Suprapubic skin (tissue), 4 donors: ENCODE measurements at regions not wholly inside any gene's neighbourhood (a gene's known extent, or its start where the extent isn't known, plus 50 kb on each side); places are given as distances from the start of the nearest gene placed in this dataset.

Experiments used
- DNase-seq, 2 donors: peaks; one replicate each; pipeline ENCODE4 v3.0.0-alpha.2; 2019; ENCODE audit warnings: low spot score in 2 of 2
- H3K27ac ChIP-seq: fragments of 200-600 bp; sonication (generic); one replicate; pipeline ENCODE4 v1.5.1; 2019
- H3K27me3 ChIP-seq: fragments of 200-600 bp; sonication (generic); one replicate; pipeline ENCODE4 v1.5.1; 2019
- H3K36me3 ChIP-seq: fragments of 200-600 bp; sonication (generic); one replicate; pipeline ENCODE4 v1.5.1; 2019
- H3K4me1 ChIP-seq: fragments of 200-600 bp; sonication (generic); one replicate; pipeline ENCODE4 v1.5.1; 2019
- H3K4me3 ChIP-seq: fragments of 200-600 bp; sonication (generic); one replicate; pipeline ENCODE4 v1.5.1; 2019; ENCODE audit warnings: mild to moderate bottlenecking
- H3K9me3 ChIP-seq: fragments of 200-600 bp; sonication (generic); one replicate; pipeline ENCODE4 v1.5.1; 2019
- CTCF ChIP-seq, 2 donors: fragments of 200-600 bp in 1 of 2; fragments of 450-650 bp in 1 of 2; sonication (generic) in 1 of 2; IDR thresholded peaks; one replicate each; pipeline ENCODE4 v1.5.1; 2016 to 2019; ENCODE audit warnings: antibody characterized with exemption in 2 of 2, mild to moderate bottlenecking in 1 of 2, moderate library complexity in 1 of 2
- EP300 ChIP-seq: sonication (generic); formaldehyde crosslinking; IDR thresholded peaks from one replicate; pipeline ENCODE4 v1.6.1; 2017; ENCODE audit warnings: antibody characterized with exemption
- POLR2A ChIP-seq, 2 donors: fragments of 450-650 bp; IDR thresholded peaks; one replicate each; pipeline ENCODE4 v1.6.1; 2017; ENCODE audit warnings: antibody characterized with exemption in 2 of 2, mild to moderate bottlenecking in 2 of 2, moderate library complexity in 2 of 2
- POLR2AphosphoS5 ChIP-seq, 3 donors: sonication (generic); formaldehyde crosslinking; IDR thresholded peaks; one replicate each; pipeline ENCODE4 v1.6.1; 2017; ENCODE audit warnings: antibody characterized with exemption in 3 of 3
- WGBS: methylation state at CpG from one replicate; pipeline ENCODE4 v1.1.5; 2018; 5-methylcytosine and 5-hydroxymethylcytosine counted together

- Histone ChIP-seq H3K4me1 (no peaks in the 10 kb centered on the region), H3K36me3 (no peaks in the 10 kb centered on the region), H3K9me3 (peaks cover 7% of the 10 kb centered on the region), H3K4me3 (no peak overlapping the region), H3K27ac (no peak overlapping the region), H3K27me3 (no peaks in the 10 kb centered on the region)
- WGBS = 53% methylated on average over 4 of the region's 4 CpGs
- DNase-seq = no peak
- no peak for TF ChIP-seq EP300
- TF ChIP-seq POLR2AphosphoS5 (IDR thresholded peaks at IDR 0.05) = no peak
- no peak for TF ChIP-seq CTCF (IDR thresholded peaks at IDR 0.05)
- TF ChIP-seq POLR2A (IDR thresholded peaks at IDR 0.05) = no peak
Observed at GRCh38 chr5:105158526-105158925, 1595.9 kb upstream of the NUDT12 start.

- WGBS = 73% methylated on average over 3 of the region's 3 CpGs
- Histone ChIP-seq H3K27ac (no peak overlapping the region), H3K4me1 (no peaks in the 10 kb centered on the region), H3K36me3 (no peaks in the 10 kb centered on the region), H3K4me3 (no peak overlapping the region), H3K27me3 (no peaks in the 10 kb centered on the region), H3K9me3 (no peaks in the 10 kb centered on the region)
- DNase-seq = no peak
- TF ChIP-seq EP300 (no peak), POLR2A (IDR thresholded peaks at IDR 0.05) (no peak), CTCF (IDR thresholded peaks at IDR 0.05) (no peak), POLR2AphosphoS5 (IDR thresholded peaks at IDR 0.05) (no peak)
Observed at GRCh38 chr5:105150323-105150722, 1587.7 kb upstream of the NUDT12 start.

- Histone ChIP-seq H3K36me3 (no peaks in the 10 kb centered on the region), H3K9me3 (no peaks in the 10 kb centered on the region), H3K4me3 (no peak overlapping the region), H3K27ac (no peak overlapping the region), H3K4me1 (no peaks in the 10 kb centered on the region), H3K27me3 (no peaks in the 10 kb centered on the region)
- 36% methylated on average over 2 of the region's 2 CpGs for WGBS
- TF ChIP-seq POLR2A (IDR thresholded peaks at IDR 0.05) (no peak), CTCF (IDR thresholded peaks at IDR 0.05) (no peak), EP300 (no peak), POLR2AphosphoS5 (IDR thresholded peaks at IDR 0.05) (no peak)
- DNase-seq = no peak
Observed at GRCh38 chr5:105146867-105147266, 1584.3 kb upstream of the NUDT12 start.

- Histone ChIP-seq H3K4me1 (no peaks in the 10 kb centered on the region), H3K36me3 (no peaks in the 10 kb centered on the region), H3K4me3 (no peak overlapping the region), H3K27ac (no peak overlapping the region), H3K9me3 (no peaks in the 10 kb centered on the region), H3K27me3 (no peaks in the 10 kb centered on the region)
- TF ChIP-seq POLR2AphosphoS5 (IDR thresholded peaks at IDR 0.05) (no peak), CTCF (IDR thresholded peaks at IDR 0.05) (no peak), POLR2A (IDR thresholded peaks at IDR 0.05) (no peak), EP300 (no peak)
- DNase-seq = no peak
- WGBS = 91% methylated on average over 8 of the region's 8 CpGs
Observed at GRCh38 chr5:105145152-105145551, 1582.6 kb upstream of the NUDT12 start.

GRCh38 chr5:105134328-105134727 is 1571.7 kb upstream of the NUDT12 start:
- no peak overlapping the region for H3K4me3 ChIP-seq
- no peak for DNase-seq
- no peak overlapping the region for H3K27ac ChIP-seq
- no peaks in the 10 kb centered on the region for H3K36me3 ChIP-seq
- H3K9me3 ChIP-seq = no peaks in the 10 kb centered on the region
- no peaks in the 10 kb centered on the region for H3K27me3 ChIP-seq
- no peak for TF ChIP-seq POLR2AphosphoS5 (IDR thresholded peaks at IDR 0.05)
- no peak for TF ChIP-seq CTCF (IDR thresholded peaks at IDR 0.05)
- no peak for TF ChIP-seq POLR2A (IDR thresholded peaks at IDR 0.05)
- TF ChIP-seq EP300 = no peak
- no peaks in the 10 kb centered on the region for H3K4me1 ChIP-seq
